PFSK-1 (cell line): ENCODE measurements at regions not wholly inside any gene's neighbourhood (a gene's known extent, or its start where the extent isn't known, plus 50 kb on each side); places are given as distances from the start of the nearest gene placed in this dataset.

ENCODE experiments used
- FOXP2 ChIP-seq: optimal IDR thresholded peaks from 2 replicates; pipeline ENCODE3; 2011; ENCODE audit warnings: borderline replicate concordance, control low read depth, inconsistent platforms; ENCODE audit not compliant: insufficient read depth; ENCODE audit errors: extremely low read length, extremely low read depth
- POLR2AphosphoS5 ChIP-seq: IDR thresholded peaks from 2 replicates; pipeline ENCODE4 v1.6.1; 2012; ENCODE audit warnings: low read depth, mild to moderate bottlenecking, control low read depth, low read length, moderate library complexity
- SIN3A ChIP-seq: IDR thresholded peaks from 2 replicates; pipeline ENCODE4 v1.6.1; 2012; ENCODE audit warnings: mild to moderate bottlenecking, low read length, moderate library complexity, borderline replicate concordance; ENCODE audit not compliant: insufficient read depth
- TAF1 ChIP-seq: IDR thresholded peaks from 2 replicates; pipeline ENCODE4 v1.6.1; 2012; ENCODE audit warnings: low read length, control low read depth, borderline replicate concordance; ENCODE audit not compliant: insufficient read depth
- TF ChIP-seq, protein P1 (sequence below), 2 experiments: IDR thresholded peaks; 2 replicates each; pipeline versions ENCODE4 v1.6.1 to v1.8.0; 2011 to 2012; ENCODE audit warnings: low read depth in 2 of 2, low read length in 2 of 2, control low read depth in 1 of 2, inconsistent platforms in 1 of 2, mild to moderate bottlenecking in 1 of 2, moderate library complexity in 1 of 2; ENCODE audit not compliant: insufficient read depth in 1 of 2

DNA sequence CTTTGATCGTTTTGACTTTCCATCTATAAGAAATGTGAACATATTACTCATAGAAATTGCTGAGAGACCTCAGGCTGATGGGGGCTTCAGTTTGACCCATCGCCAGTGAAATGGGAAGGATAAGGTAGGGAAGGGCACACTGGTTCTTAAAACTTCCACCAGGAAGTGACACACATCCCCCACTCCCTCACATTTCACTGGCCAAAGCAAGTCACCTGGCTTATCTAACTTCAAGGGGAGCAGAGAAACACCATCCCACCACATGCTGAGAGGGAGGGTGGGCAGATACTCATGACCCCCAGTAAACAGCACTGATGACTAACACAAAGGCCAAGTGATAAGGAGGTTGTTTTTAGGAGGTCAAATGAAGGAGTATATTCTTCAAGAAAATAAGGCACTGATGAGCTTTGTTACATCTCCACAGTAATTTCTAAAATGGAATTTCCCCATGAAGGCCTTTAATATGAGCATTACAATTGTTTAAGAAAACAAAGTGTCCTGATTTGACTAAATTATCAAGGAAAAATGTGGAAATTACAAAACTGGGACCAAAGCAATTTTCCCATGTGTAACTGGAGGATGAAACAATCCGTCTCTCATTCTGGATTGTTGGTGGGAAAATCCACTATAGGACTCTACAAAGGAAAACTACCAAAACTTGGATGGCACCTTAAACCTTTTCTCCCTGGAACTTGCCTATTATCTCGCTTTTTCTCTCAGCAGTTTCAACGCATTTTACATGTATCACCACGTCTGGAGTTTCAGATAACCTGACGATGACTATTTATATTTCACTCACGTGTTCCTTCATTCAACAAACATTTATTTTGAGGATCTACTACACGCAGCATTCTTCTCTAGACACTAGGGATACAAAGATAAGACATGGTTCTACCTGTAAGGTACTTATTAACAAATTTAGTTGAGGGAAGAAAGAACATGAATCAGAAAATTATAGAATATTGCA lies 91.8 kb upstream of the EEA1 start:
- TF ChIP-seq TAF1 (no peak), FOXP2 (no peak), SIN3A (no peak), POLR2AphosphoS5 (no peak)
- TF ChIP-seq, protein P1, sequence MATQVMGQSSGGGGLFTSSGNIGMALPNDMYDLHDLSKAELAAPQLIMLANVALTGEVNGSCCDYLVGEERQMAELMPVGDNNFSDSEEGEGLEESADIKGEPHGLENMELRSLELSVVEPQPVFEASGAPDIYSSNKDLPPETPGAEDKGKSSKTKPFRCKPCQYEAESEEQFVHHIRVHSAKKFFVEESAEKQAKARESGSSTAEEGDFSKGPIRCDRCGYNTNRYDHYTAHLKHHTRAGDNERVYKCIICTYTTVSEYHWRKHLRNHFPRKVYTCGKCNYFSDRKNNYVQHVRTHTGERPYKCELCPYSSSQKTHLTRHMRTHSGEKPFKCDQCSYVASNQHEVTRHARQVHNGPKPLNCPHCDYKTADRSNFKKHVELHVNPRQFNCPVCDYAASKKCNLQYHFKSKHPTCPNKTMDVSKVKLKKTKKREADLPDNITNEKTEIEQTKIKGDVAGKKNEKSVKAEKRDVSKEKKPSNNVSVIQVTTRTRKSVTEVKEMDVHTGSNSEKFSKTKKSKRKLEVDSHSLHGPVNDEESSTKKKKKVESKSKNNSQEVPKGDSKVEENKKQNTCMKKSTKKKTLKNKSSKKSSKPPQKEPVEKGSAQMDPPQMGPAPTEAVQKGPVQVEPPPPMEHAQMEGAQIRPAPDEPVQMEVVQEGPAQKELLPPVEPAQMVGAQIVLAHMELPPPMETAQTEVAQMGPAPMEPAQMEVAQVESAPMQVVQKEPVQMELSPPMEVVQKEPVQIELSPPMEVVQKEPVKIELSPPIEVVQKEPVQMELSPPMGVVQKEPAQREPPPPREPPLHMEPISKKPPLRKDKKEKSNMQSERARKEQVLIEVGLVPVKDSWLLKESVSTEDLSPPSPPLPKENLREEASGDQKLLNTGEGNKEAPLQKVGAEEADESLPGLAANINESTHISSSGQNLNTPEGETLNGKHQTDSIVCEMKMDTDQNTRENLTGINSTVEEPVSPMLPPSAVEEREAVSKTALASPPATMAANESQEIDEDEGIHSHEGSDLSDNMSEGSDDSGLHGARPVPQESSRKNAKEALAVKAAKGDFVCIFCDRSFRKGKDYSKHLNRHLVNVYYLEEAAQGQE (IDR thresholded peaks at IDR 0.05; ENCODE audit: insufficient read depth in 1 of 2, low read depth in 2 of 2, low read length in 2 of 2), result no peak

DNA sequence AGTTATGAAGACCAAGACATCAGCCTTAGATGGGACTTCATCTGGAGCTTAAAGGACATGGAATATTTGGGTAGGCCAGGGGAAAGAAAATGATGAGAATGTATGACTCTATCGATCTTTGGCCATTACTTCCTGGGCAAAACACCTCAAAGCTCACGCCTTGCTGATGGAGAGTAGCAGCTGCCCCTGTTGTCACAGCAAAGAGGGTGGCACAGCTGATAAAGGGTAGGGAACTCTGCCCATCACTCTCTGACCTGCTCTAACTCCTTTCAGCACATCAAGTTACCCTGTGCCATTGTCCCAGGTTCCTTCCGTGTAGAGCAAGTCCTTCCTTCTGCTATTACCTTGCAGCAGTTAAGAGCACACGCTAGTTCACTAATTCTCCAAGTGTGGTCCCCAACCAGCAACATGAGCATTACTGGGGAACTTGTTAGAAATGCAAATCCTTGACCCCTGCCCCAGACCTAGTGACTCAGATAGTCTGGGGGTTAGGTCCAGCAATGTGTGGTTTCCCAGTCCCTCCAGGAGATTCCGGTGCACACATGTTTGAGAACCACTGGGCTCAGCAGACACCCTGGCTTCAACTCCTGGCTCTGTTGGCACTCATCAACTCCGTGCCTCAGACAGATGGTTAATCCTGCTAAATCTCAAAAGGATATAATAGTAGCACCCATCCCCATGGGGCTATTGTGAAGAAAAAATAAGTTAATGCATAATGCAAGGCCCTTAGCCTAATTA lies 93.7 kb upstream of the EEA1 start:
- TF ChIP-seq, protein P1 (IDR thresholded peaks at IDR 0.05; ENCODE audit: insufficient read depth in 1 of 2, low read depth in 2 of 2, low read length in 2 of 2), result no peak
- TF ChIP-seq POLR2AphosphoS5 (no peak), TAF1 (no peak), FOXP2 (no peak), SIN3A (no peak)

DNA sequence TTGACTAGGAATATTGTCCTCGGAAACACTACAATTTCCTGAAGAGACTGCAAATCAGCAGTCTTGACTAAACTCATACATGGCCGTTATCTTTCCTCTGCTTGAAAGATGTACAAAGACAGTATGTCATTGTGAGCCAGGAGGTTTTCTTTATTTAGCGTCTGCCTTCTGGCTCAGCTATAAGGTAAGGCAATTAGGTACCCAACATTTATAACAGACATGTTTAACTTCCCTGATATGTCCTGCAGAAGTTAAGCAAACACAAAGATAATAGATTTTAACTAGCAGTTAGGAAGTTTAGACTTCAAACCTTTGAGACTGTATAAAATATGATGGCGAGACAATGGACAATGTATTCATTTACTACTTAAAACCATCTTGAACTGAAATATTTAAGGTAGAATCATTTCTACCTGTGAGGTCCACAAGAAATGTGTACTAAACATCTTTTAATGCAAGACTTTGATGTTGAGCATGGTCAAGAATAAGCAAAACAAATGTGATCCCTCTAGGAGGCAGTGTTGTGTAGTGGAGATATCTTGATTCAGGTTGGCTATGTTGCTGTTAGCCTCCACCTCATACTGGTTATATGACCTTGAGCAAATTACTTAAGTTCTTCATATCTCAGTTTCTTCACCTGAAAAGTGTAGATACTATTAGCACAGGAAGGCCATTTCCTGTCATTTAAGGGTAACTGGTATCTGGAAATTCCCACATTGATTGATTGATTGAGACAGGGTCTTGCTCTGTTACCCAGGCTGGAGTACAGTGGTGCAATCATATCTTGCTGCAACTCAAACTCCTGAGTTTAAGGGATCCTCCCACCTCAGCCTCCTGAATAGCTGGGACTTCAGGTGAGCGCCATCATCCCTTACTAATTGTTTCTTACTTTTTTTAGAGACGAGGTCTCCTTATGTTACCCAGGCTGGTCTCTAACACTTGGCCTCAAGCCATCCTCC lies 96.3 kb upstream of the EEA1 start:
- no peak for TF ChIP-seq SIN3A
- TF ChIP-seq, protein P1 (IDR thresholded peaks at IDR 0.05; ENCODE audit: insufficient read depth in 1 of 2, low read depth in 2 of 2, low read length in 2 of 2), result no peak
- no peak for TF ChIP-seq POLR2AphosphoS5
- no peak for TF ChIP-seq FOXP2
- no peak for TF ChIP-seq TAF1

DNA sequence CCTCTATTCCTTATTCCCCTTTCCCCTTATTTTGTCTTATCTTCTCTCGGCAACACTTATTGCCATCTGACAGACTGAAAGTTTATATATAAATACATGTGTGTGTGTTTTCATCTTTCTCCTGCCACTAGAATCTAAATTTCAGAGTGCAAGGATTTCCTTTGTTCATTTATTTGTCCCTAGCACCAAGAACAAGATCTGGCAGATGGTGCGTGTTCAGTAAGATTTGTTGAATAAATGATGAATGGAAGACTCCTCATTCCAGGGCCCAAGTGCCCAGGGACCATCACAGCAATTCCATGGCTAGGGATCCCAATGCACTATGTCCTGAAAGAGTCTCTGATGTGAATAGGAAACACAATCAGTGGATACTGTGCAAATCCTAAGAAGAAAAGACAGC lies 97.9 kb upstream of the EEA1 start:
- no peak for TF ChIP-seq POLR2AphosphoS5
- TF ChIP-seq, protein P1 (IDR thresholded peaks at IDR 0.05; ENCODE audit: insufficient read depth in 1 of 2, low read depth in 2 of 2, low read length in 2 of 2), result no peak
- no peak for TF ChIP-seq SIN3A
- TF ChIP-seq FOXP2, result no peak
- TF ChIP-seq TAF1, result no peak
